ENCODE measurements at regions not wholly inside any gene's neighbourhood (a gene's known extent, or its start where the extent isn't known, plus 50 kb on each side); places are given as distances from the start of the nearest gene placed in this dataset.

GRCh38 chr4:183790661-183791060 is 114.4 kb upstream of the STOX2 start:
- Histone ChIP-seq H3K9ac (ENCODE audit: low read depth, low read length) (no peak overlapping the region), H3K4me1 (ENCODE audit: control insufficient read depth, insufficient read depth, low read length) (no peaks in the 10 kb centered on the region), H3K9me3 (ENCODE audit: control insufficient read depth, insufficient read depth, low read length) (peaks cover 7% of the 10 kb centered on the region; the same call in 1 of the 2 replicates)

GRCh38 chr4:183797011-183797444 is 108.1 kb upstream of the STOX2 start:
- peaks cover 74% of the 10 kb centered on the region for H3K27me3 ChIP-seq (ENCODE audit: control insufficient read depth, insufficient read depth, low read length)
- peak overlapping the region; percentile 64 for H3K4me3 ChIP-seq (ENCODE audit: low read depth, low read length)
- H3K36me3 ChIP-seq (ENCODE audit: control insufficient read depth, insufficient read depth, low read length), result no peaks in the 10 kb centered on the region
- H3K9me3 ChIP-seq (ENCODE audit: control insufficient read depth, insufficient read depth, low read length), result peaks cover 7% of the 10 kb centered on the region; the same call in 1 of the 2 replicates
- H3K4me1 ChIP-seq (ENCODE audit: control insufficient read depth, insufficient read depth, low read length), result peaks cover 33% of the 10 kb centered on the region
- no peak overlapping the region for H3K9ac ChIP-seq (ENCODE audit: low read depth, low read length)
- H3K27ac ChIP-seq (ENCODE audit: low read depth, low read length), result no peak overlapping the region

More at GRCh38 chr4:183790661-183791060, 114.4 kb upstream of the STOX2 start:
- no peak overlapping the region for H3K27ac ChIP-seq (ENCODE audit: low read depth, low read length)
- H3K4me3 ChIP-seq (ENCODE audit: low read depth, low read length), result no peak overlapping the region
- no peaks in the 10 kb centered on the region for H3K36me3 ChIP-seq (ENCODE audit: control insufficient read depth, insufficient read depth, low read length)
- H3K27me3 ChIP-seq (ENCODE audit: control insufficient read depth, insufficient read depth, low read length), result peaks cover 10% of the 10 kb centered on the region

- Histone ChIP-seq H3K9ac (ENCODE audit: low read depth, low read length) (no peak overlapping the region), H3K27me3 (ENCODE audit: control insufficient read depth, insufficient read depth, low read length) (peaks cover 75% of the 10 kb centered on the region), H3K27ac (ENCODE audit: low read depth, low read length) (no peak overlapping the region), H3K4me1 (ENCODE audit: control insufficient read depth, insufficient read depth, low read length) (peaks cover 33% of the 10 kb centered on the region), H3K9me3 (ENCODE audit: control insufficient read depth, insufficient read depth, low read length) (peaks cover 6% of the 10 kb centered on the region; the same call in 1 of the 2 replicates), H3K36me3 (ENCODE audit: control insufficient read depth, insufficient read depth, low read length) (no peaks in the 10 kb centered on the region), H3K4me3 (ENCODE audit: low read depth, low read length) (peak overlapping the region; percentile 64)
Observed at GRCh38 chr4:183797445-183798300, 107.4 kb upstream of the STOX2 start.

GRCh38 chr4:183798301-183799253 is 106.5 kb upstream of the STOX2 start:
- H3K36me3 ChIP-seq (ENCODE audit: control insufficient read depth, insufficient read depth, low read length), result no peaks in the 10 kb centered on the region
- H3K9ac ChIP-seq (ENCODE audit: low read depth, low read length), result no peak overlapping the region
- H3K27me3 ChIP-seq (ENCODE audit: control insufficient read depth, insufficient read depth, low read length), result peaks cover 75% of the 10 kb centered on the region
- no peaks in the 10 kb centered on the region for H3K9me3 ChIP-seq (ENCODE audit: control insufficient read depth, insufficient read depth, low read length)
- H3K27ac ChIP-seq (ENCODE audit: low read depth, low read length), result no peak overlapping the region
- peak overlapping the region; percentile 64 for H3K4me3 ChIP-seq (ENCODE audit: low read depth, low read length)
- peaks cover 33% of the 10 kb centered on the region for H3K4me1 ChIP-seq (ENCODE audit: control insufficient read depth, insufficient read depth, low read length)

GRCh38 chr4:183801457-183802165 is 103.5 kb upstream of the STOX2 start:
- Histone ChIP-seq H3K27ac (ENCODE audit: low read depth, low read length) (no peak overlapping the region), H3K9me3 (ENCODE audit: control insufficient read depth, insufficient read depth, low read length) (no peaks in the 10 kb centered on the region), H3K9ac (ENCODE audit: low read depth, low read length) (no peak overlapping the region), H3K36me3 (ENCODE audit: control insufficient read depth, insufficient read depth, low read length) (no peaks in the 10 kb centered on the region), H3K4me1 (ENCODE audit: control insufficient read depth, insufficient read depth, low read length) (peaks cover 33% of the 10 kb centered on the region), H3K27me3 (ENCODE audit: control insufficient read depth, insufficient read depth, low read length) (peaks cover 55% of the 10 kb centered on the region), H3K4me3 (ENCODE audit: low read depth, low read length) (no peak overlapping the region)

- no peaks in the 10 kb centered on the region for H3K9me3 ChIP-seq (ENCODE audit: control insufficient read depth, insufficient read depth, low read length)
- H3K27ac ChIP-seq (ENCODE audit: low read depth, low read length), result no peak overlapping the region
- peaks cover 7% of the 10 kb centered on the region for H3K4me1 ChIP-seq (ENCODE audit: control insufficient read depth, insufficient read depth, low read length)
- no peak overlapping the region for H3K9ac ChIP-seq (ENCODE audit: low read depth, low read length)
- H3K27me3 ChIP-seq (ENCODE audit: control insufficient read depth, insufficient read depth, low read length), result peaks cover 7% of the 10 kb centered on the region
- H3K36me3 ChIP-seq (ENCODE audit: control insufficient read depth, insufficient read depth, low read length), result no peaks in the 10 kb centered on the region
- no peak overlapping the region for H3K4me3 ChIP-seq (ENCODE audit: low read depth, low read length)
Observed at GRCh38 chr4:183806341-183806740, 98.8 kb upstream of the STOX2 start.

GRCh38 chr4:183807420-183808096 is 97.5 kb upstream of the STOX2 start:
- H3K27me3 ChIP-seq (ENCODE audit: control insufficient read depth, insufficient read depth, low read length), result no peaks in the 10 kb centered on the region
- no peak overlapping the region for H3K27ac ChIP-seq (ENCODE audit: low read depth, low read length)
- no peaks in the 10 kb centered on the region for H3K9me3 ChIP-seq (ENCODE audit: control insufficient read depth, insufficient read depth, low read length)
- no peaks in the 10 kb centered on the region for H3K36me3 ChIP-seq (ENCODE audit: control insufficient read depth, insufficient read depth, low read length)
- H3K4me3 ChIP-seq (ENCODE audit: low read depth, low read length), result no peak overlapping the region
- no peaks in the 10 kb centered on the region; the same call in 1 of the 2 replicates for H3K4me1 ChIP-seq (ENCODE audit: control insufficient read depth, insufficient read depth, low read length)
- H3K9ac ChIP-seq (ENCODE audit: low read depth, low read length), result no peak overlapping the region

- Histone ChIP-seq H3K9ac (ENCODE audit: low read depth, low read length) (no peak overlapping the region), H3K27me3 (ENCODE audit: control insufficient read depth, insufficient read depth, low read length) (no peaks in the 10 kb centered on the region), H3K9me3 (ENCODE audit: control insufficient read depth, insufficient read depth, low read length) (no peaks in the 10 kb centered on the region), H3K36me3 (ENCODE audit: control insufficient read depth, insufficient read depth, low read length) (no peaks in the 10 kb centered on the region), H3K27ac (ENCODE audit: low read depth, low read length) (no peak overlapping the region), H3K4me1 (ENCODE audit: control insufficient read depth, insufficient read depth, low read length) (no peaks in the 10 kb centered on the region; the same call in 1 of the 2 replicates), H3K4me3 (ENCODE audit: low read depth, low read length) (no peak overlapping the region)
Observed at GRCh38 chr4:183808097-183808456, 97.0 kb upstream of the STOX2 start.

- no peak overlapping the region for H3K9ac ChIP-seq (ENCODE audit: low read depth, low read length)
- no peak overlapping the region for H3K4me3 ChIP-seq (ENCODE audit: low read depth, low read length)
- no peaks in the 10 kb centered on the region for H3K36me3 ChIP-seq (ENCODE audit: control insufficient read depth, insufficient read depth, low read length)
- H3K27me3 ChIP-seq (ENCODE audit: control insufficient read depth, insufficient read depth, low read length), result no peaks in the 10 kb centered on the region
- no peaks in the 10 kb centered on the region; the same call in 1 of the 2 replicates for H3K4me1 ChIP-seq (ENCODE audit: control insufficient read depth, insufficient read depth, low read length)
- H3K27ac ChIP-seq (ENCODE audit: low read depth, low read length), result no peak overlapping the region
- H3K9me3 ChIP-seq (ENCODE audit: control insufficient read depth, insufficient read depth, low read length), result no peaks in the 10 kb centered on the region; the same call in 1 of the 2 replicates
Observed at GRCh38 chr4:183812567-183812966, 92.5 kb upstream of the STOX2 start.

GRCh38 chr4:183814461-183814860 is 90.6 kb upstream of the STOX2 start:
- Histone ChIP-seq H3K9ac (ENCODE audit: low read depth, low read length) (no peak overlapping the region), H3K9me3 (ENCODE audit: control insufficient read depth, insufficient read depth, low read length) (no peaks in the 10 kb centered on the region; the same call in 1 of the 2 replicates), H3K4me1 (ENCODE audit: control insufficient read depth, insufficient read depth, low read length) (no peaks in the 10 kb centered on the region), H3K27ac (ENCODE audit: low read depth, low read length) (no peak overlapping the region), H3K27me3 (ENCODE audit: control insufficient read depth, insufficient read depth, low read length) (no peaks in the 10 kb centered on the region), H3K4me3 (ENCODE audit: low read depth, low read length) (no peak overlapping the region), H3K36me3 (ENCODE audit: control insufficient read depth, insufficient read depth, low read length) (no peaks in the 10 kb centered on the region)

Data from HUES48 (cell line).